Ectodermal cell (in vitro differentiated cells): ENCODE measurements at regions not wholly inside any gene's neighbourhood (a gene's known extent, or its start where the extent isn't known, plus 50 kb on each side); places are given as distances from the start of the nearest gene placed in this dataset.

Experiments
- H3K27ac ChIP-seq: 2 replicates; pipeline ENCODE4 v1.7.0; 2013; ENCODE audit warnings: mild to moderate bottlenecking, low read depth, low read length; ENCODE audit not compliant: insufficient read depth, poor library complexity, severe bottlenecking
- H3K27me3 ChIP-seq: 2 replicates; pipeline ENCODE4 v1.7.0; 2013; ENCODE audit warnings: mild to moderate bottlenecking, low read length; ENCODE audit not compliant: insufficient read depth, control insufficient read depth, poor library complexity, severe bottlenecking
- H3K36me3 ChIP-seq: one replicate; pipeline ENCODE4 v1.7.0; 2013; ENCODE audit warnings: low read length; ENCODE audit not compliant: control insufficient read depth, insufficient read depth
- H3K4me1 ChIP-seq: one replicate; pipeline ENCODE4 v1.7.0; 2013; ENCODE audit warnings: low read length; ENCODE audit not compliant: control insufficient read depth, insufficient read depth
- H3K4me3 ChIP-seq: 2 replicates; pipeline ENCODE4 v1.7.0; 2013; ENCODE audit warnings: low read depth, low read length, control low read depth; ENCODE audit not compliant: insufficient read depth
- H3K9me3 ChIP-seq: 2 replicates; pipeline ENCODE4 v1.7.0; 2013; ENCODE audit warnings: mild to moderate bottlenecking, low read length, moderate library complexity; ENCODE audit not compliant: control insufficient read depth
- WGBS, 2 experiments: methylation state at CpG; one replicate each; pipeline ENCODE4 v1.1.7; 2013; ENCODE audit warnings: missing lambda C conversion rate in 2 of 2; 5-methylcytosine and 5-hydroxymethylcytosine counted together

GRCh38 chr2:207385903-207386302, 143.9 kb upstream of the CREB1 start:
- H3K36me3 ChIP-seq: no peaks in the 10 kb centered on the region
- H3K9me3 ChIP-seq: no peaks in the 10 kb centered on the region
- no peak overlapping the region for H3K27ac ChIP-seq
- no peak overlapping the region for H3K4me3 ChIP-seq
- H3K4me1 ChIP-seq: no peaks in the 10 kb centered on the region
- H3K27me3 ChIP-seq: no peaks in the 10 kb centered on the region
- 95 to 100% methylated on average over 1 of the region's 1 CpG for WGBS, 2 experiments

GRCh38 chr2:207387001-207387571, 142.7 kb upstream of the CREB1 start:
- H3K27me3 ChIP-seq: no peaks in the 10 kb centered on the region
- H3K4me1 ChIP-seq: no peaks in the 10 kb centered on the region
- no peaks in the 10 kb centered on the region for H3K36me3 ChIP-seq
- no peak overlapping the region for H3K27ac ChIP-seq
- no peak overlapping the region for H3K4me3 ChIP-seq
- H3K9me3 ChIP-seq: no peaks in the 10 kb centered on the region
- 89 to 92% methylated on average over 3 of the region's 3 CpGs for WGBS, 2 experiments

- no peaks in the 10 kb centered on the region for H3K4me1 ChIP-seq
- no peaks in the 10 kb centered on the region for H3K27me3 ChIP-seq
- no peaks in the 10 kb centered on the region for H3K9me3 ChIP-seq
- H3K27ac ChIP-seq: no peak overlapping the region
- 78 to 92% methylated on average over 4 of the region's 4 CpGs for WGBS, 2 experiments
- H3K4me3 ChIP-seq: no peak overlapping the region
- no peaks in the 10 kb centered on the region for H3K36me3 ChIP-seq
These were observed 139.3 kb upstream of the CREB1 start for GRCh38 chr2:207390302-207391095.

GRCh38 chr2:207394203-207394781, 135.5 kb upstream of the CREB1 start:
- Histone ChIP-seq H3K4me3 (no peak overlapping the region), H3K9me3 (no peaks in the 10 kb centered on the region), H3K27me3 (no peaks in the 10 kb centered on the region), H3K27ac (no peak overlapping the region), H3K4me1 (peaks cover 23% of the 10 kb centered on the region), H3K36me3 (no peaks in the 10 kb centered on the region)
- WGBS, 2 experiments: 94 to 95% methylated on average over 4 of the region's 4 CpGs

GRCh38 chr2:207394812-207395534, 134.8 kb upstream of the CREB1 start:
- peaks cover 28% of the 10 kb centered on the region for H3K4me1 ChIP-seq
- no peaks in the 10 kb centered on the region for H3K27me3 ChIP-seq
- WGBS, 2 experiments: 97% methylated on average over 7 of the region's 7 CpGs
- no peaks in the 10 kb centered on the region for H3K36me3 ChIP-seq
- H3K4me3 ChIP-seq: no peak overlapping the region
- no peak overlapping the region for H3K27ac ChIP-seq
- no peaks in the 10 kb centered on the region for H3K9me3 ChIP-seq

GRCh38 chr2:207395535-207396251, 134.1 kb upstream of the CREB1 start:
- 60 to 81% methylated on average over 1 of the region's 2 CpGs for WGBS, 2 experiments
- Histone ChIP-seq H3K4me3 (no peak overlapping the region), H3K27me3 (no peaks in the 10 kb centered on the region), H3K27ac (no peak overlapping the region), H3K4me1 (peaks cover 28% of the 10 kb centered on the region), H3K36me3 (no peaks in the 10 kb centered on the region), H3K9me3 (no peaks in the 10 kb centered on the region)

GRCh38 chr2:207397917-207398655, 131.7 kb upstream of the CREB1 start:
- no peaks in the 10 kb centered on the region for H3K9me3 ChIP-seq
- H3K27ac ChIP-seq: no peak overlapping the region
- no peaks in the 10 kb centered on the region for H3K36me3 ChIP-seq
- WGBS, 2 experiments: 52 to 61% methylated on average over 8 to 9 of the region's 9 CpGs
- no peak overlapping the region for H3K4me3 ChIP-seq
- peaks cover 28% of the 10 kb centered on the region for H3K4me1 ChIP-seq
- no peaks in the 10 kb centered on the region for H3K27me3 ChIP-seq

GRCh38 chr2:207399301-207399700, 130.5 kb upstream of the CREB1 start:
- H3K36me3 ChIP-seq: no peaks in the 10 kb centered on the region
- WGBS, 2 experiments: 41 to 48% methylated on average over 2 of the region's 2 CpGs
- H3K4me3 ChIP-seq: no peak overlapping the region
- no peaks in the 10 kb centered on the region for H3K9me3 ChIP-seq
- no peaks in the 10 kb centered on the region for H3K27me3 ChIP-seq
- peak overlapping the region; percentile 62 for H3K27ac ChIP-seq
- H3K4me1 ChIP-seq: peaks cover 28% of the 10 kb centered on the region

- Histone ChIP-seq H3K27me3 (no peaks in the 10 kb centered on the region), H3K9me3 (no peaks in the 10 kb centered on the region), H3K36me3 (no peaks in the 10 kb centered on the region), H3K4me1 (peaks cover 28% of the 10 kb centered on the region), H3K4me3 (no peak overlapping the region), H3K27ac (no peak overlapping the region)
These were observed 128.4 kb upstream of the CREB1 start for GRCh38 chr2:207401338-207401737.
